ENCODE measurements at regions not wholly inside any gene's neighbourhood (a gene's known extent, or its start where the extent isn't known, plus 50 kb on each side); places are given as distances from the start of the nearest gene placed in this dataset.

DNA sequence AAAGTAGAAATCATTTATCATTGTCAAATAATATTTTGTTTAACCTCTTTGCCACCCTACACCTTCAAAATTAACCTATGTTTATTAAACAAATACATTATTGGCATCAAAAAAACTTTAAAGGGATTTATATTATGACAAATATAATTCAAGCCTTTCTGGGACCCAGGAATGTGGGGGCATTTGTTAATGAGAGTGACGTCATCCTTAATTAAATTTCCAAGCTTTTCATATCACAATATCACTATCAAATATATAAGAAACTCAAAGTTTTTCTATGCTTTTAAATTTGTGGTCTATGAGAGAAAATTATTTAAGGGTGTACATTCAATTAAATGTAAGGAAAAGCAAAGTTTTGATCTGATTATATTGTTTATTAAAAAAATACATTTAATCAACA lies 307.4 kb upstream of the POU3F3 start:
- DNase-seq (ENCODE audit: low read depth) = no peak
- no peak overlapping the region for H3K4me3 ChIP-seq (ENCODE audit: low read depth, low read length)
- TF ChIP-seq CTCF (IDR thresholded peaks at IDR 0.05; ENCODE audit: insufficient read depth, low read depth, low read length, missing control alignments) = no peak

GRCh38 chr2:104547221-104547620 lies 306.7 kb upstream of the POU3F3 start:
- no peak for TF ChIP-seq CTCF (IDR thresholded peaks at IDR 0.05; ENCODE audit: insufficient read depth, low read depth, low read length, missing control alignments)
- DNase-seq (ENCODE audit: low read depth) = no peak
- H3K4me3 ChIP-seq (ENCODE audit: low read depth, low read length) = no peak overlapping the region

- TF ChIP-seq CTCF (IDR thresholded peaks at IDR 0.05; ENCODE audit: insufficient read depth, low read depth, low read length, missing control alignments) = no peak
- DNase-seq (ENCODE audit: low read depth) = no peak
- H3K4me3 ChIP-seq (ENCODE audit: low read depth, low read length) = no peak overlapping the region
Measured at GRCh38 chr2:104561251-104561650, 292.7 kb upstream of the POU3F3 start.

DNA sequence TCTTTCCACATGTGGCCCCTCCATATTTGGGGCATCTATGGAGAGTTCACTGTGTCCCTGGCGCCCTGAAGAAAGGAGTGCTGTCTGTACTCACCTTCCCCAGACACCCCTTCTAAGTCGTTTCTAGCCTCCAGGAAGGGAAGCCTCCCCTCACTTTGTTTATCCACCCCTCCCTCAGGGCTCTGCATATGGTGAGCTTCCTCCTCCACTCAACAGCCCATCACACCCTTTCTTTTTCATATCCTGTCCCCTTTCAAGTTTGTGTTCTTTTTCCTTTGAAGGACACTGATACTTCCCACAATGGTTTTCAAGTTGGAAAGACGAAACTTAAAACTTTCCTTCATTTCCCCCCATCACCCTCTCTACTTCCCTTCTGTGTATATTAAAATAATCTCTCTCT lies 291.4 kb upstream of the POU3F3 start:
- no peak for DNase-seq (ENCODE audit: low read depth)
- H3K4me3 ChIP-seq (ENCODE audit: low read depth, low read length) = no peak overlapping the region
- TF ChIP-seq CTCF (IDR thresholded peaks at IDR 0.05; ENCODE audit: insufficient read depth, low read depth, low read length, missing control alignments) = no peak

GRCh38 chr2:104563398-104563996 lies 290.4 kb upstream of the POU3F3 start:
- no peak for TF ChIP-seq CTCF (IDR thresholded peaks at IDR 0.05; ENCODE audit: insufficient read depth, low read depth, low read length, missing control alignments)
- no peak for DNase-seq (ENCODE audit: low read depth)
- H3K4me3 ChIP-seq (ENCODE audit: low read depth, low read length) = no peak overlapping the region

DNA sequence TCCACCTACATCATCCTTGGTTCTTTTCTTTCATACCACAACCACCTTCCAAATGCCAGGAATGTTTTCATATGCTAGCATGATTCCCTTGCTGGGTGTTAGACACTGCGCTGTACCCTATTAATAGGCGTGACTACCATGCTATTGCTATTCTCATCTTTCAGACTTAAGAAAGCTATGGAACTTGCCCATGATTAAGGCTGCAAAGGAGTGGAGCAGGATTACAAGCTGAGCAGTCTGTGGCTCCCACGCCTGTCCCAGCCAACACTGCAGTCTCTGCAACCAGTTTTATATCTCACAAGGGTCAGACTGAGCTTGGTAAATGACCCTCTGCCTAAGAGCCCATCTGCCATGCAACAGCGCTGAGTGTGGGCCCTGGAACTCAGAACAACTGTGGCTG lies 285.7 kb upstream of the POU3F3 start:
- H3K4me3 ChIP-seq (ENCODE audit: low read depth, low read length) = no peak overlapping the region

More for the DNA sequence above, 285.7 kb upstream of the POU3F3 start:
- no peak for DNase-seq (ENCODE audit: low read depth)
- no peak for TF ChIP-seq CTCF (IDR thresholded peaks at IDR 0.05; ENCODE audit: insufficient read depth, low read depth, low read length, missing control alignments)
